Stimulated activated CD4-positive, alpha-beta T cell treated with anti-CD3 and anti-CD28 coated beads, Interleukin-4, amount 100 ng/mL, for 4 hours (primary cell): ENCODE measurements at regions not wholly inside any gene's neighbourhood (a gene's known extent, or its start where the extent isn't known, plus 50 kb on each side); places are given as distances from the start of the nearest gene placed in this dataset.
A peak's percentile ranks its signal among the peaks of the same experiment; 100 is the strongest.
"Not testable (repeated sequence)": the region's sequence is repeated elsewhere in the genome, so short reads cannot be mapped to it uniquely, and the experiment has no call there.

Experiments used
- DNase-seq, 2 experiments: peaks; one replicate each; pipeline ENCODE4 v3.0.0-alpha.2; 2020

DNA sequence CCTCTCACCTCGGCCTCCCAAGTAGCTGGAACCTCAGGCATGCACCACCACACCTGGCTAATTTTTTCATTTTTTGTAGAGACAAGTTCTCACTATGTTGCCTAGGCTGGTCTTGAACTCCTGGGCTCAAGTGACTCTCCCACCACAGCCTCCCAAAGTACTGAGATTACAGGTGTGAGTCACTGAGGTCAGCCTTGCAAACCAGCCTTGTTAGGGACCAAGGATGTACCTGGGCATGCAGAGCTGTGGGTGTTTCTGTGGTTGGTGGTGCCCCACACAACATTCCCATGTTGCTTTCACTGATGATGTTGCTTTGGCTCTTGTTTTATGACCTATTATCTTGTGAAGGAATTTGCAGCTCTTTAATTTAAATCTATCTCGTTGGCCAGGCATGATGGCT is 54.8 kb downstream of the OTUD1 start:
- DNase-seq = no peak

DNA sequence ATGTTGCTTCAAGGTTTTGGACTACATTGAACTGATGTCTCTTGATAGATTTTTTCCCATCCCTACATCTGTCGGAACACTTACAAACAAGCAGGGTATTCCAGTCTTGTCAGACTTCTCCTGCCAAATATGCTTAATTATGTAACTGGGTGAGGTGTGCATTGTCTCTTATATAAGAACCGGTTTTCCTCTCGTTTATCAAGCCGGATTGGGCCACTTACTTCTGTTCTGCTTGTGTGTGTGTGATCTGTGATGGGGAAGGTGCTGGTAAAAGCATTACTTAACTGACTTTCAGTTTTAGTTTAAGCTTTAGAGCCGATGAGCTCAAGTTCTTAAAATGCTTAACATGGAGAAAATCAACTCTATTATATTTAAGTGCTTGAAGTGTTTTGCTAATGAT is 57.9 kb downstream of the OTUD1 start:
- no peak for DNase-seq

DNA sequence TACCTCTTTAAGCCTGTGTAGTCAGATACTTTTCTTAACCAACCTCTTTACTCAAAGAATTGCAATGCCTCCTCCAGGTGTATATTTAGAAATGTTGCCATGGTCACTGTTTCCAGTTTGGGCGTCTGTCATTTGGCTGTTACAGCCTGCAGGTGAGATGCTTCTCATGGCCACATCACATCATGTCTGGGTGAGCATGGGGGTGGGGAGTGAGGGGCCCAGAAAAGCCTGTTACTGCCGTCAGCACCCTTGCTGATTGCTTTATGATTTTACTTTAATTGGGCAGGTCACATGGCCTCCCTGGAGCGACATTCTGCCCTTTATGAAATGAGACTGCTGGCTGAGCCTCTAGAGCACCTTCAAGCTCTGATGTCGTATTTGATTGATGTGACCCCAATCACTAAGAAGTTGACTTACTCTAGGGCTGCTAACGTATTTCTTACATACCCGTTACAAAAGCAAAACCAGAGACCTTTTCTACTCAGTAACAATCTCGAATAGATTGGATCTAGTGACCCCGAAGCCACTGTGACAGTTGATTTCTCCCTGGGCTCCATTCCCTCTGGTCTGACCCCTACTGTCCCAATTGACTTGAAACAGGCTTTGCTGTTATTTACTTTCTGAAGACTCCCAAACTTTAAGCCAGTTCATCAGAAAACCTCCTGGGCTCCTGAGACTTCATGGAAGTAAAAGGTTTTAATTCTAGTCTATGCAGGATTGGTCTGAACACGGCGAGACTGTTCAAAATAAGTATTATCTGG is 60.7 kb downstream of the OTUD1 start:
- no peak for DNase-seq

DNA sequence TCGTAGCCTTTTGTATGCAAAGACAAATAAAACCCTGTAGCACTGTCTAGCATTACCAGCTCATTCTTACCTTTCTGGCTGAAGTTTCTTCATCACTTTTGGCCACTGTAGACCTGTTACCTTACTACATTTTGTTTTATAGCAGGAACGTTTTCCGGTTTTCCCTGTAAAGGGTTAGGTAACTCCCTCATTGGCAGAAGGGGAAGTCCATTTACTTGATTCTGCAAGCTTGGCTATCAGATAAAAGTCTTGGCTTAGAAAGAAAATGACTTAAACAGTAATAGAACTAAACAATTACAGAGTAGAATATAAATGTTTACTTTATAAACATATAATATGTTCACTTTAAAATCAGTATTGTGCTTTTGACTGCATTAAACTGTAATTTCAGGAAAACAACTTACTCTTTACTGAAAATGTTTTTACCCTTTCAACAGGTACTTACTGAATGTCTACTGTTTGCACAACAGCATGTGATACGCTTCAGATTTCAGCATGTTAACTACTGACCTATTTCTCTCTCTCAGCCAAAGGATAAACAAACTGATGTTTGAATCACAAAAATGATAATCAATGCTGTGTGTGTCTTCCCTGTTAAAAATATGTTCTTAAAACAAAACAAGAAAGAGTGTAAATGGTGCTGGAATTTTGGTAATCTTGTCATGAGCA is 67.1 kb downstream of the OTUD1 start:
- no peak for DNase-seq

DNA sequence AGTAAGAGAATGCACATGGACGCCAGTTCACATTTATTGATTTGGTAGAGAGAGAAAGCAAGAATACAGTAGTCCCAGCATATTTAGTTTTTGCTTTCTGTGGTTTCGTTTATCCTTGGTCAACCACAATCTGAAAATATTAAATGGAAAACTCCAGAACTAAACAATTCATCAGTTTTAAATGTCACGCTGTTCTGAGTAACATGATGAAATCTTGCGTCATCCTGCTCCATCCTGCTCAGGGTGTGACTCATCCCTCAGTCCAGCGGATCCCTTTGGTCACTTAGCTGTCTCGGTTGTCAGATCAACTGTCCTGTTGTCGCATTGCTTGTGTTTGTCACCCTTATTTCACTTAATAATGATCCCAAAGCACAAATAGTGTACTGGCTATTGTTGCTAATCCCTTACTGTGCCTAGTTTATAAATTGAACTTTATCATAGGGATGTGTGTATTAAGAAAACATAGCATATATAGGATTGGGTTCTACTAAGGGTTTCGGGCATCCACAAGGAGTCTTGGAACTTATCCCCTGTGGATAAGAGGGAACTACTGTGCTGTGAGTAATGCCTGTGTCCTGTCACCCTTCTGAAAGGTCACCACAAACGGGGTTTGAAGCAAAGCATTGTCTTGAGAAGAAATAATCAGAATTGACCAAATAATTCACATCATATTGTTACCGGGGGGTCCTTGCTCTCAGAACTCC is 73.6 kb downstream of the OTUD1 start:
- DNase-seq = no peak

DNA sequence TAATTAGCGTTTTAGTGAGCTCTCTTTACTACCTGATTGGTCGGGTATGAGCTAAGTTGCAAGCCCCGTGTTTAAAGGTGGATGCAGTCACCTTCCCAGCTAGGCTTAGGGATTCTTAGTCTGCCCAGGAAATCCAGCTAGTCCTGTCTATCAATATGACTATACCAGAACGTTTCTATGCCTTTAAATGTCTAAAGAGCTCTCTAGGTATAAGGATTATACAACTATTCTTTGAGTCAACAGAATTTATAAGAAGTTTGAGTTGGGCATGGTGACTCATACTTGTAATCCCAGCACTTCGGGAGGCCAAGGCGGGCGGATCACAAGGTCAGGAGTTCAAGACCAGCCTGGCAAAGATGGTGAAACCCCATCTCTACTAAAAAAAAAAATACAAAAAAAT is 74.7 kb downstream of the OTUD1 start:
- DNase-seq = not testable (repeated sequence)

DNA sequence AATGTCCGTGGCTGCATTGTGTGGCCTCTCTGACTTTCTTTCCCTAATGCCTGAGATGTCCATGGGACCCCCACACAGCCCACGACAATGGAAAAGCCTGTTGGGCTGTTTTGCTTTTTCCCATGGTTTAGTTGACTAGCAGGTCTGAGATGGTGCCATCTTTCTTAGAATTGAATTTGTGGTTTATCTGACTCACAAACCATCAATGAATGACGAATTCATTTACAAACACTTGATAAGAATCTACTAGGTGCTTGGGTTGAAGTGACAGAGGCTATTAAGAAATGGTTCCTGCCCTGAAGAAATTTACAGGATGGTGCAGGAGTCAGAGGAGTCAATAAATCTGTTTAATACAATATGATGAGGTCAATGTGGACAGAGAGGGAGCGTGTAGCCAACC is 75.4 kb downstream of the OTUD1 start:
- no peak for DNase-seq

DNA sequence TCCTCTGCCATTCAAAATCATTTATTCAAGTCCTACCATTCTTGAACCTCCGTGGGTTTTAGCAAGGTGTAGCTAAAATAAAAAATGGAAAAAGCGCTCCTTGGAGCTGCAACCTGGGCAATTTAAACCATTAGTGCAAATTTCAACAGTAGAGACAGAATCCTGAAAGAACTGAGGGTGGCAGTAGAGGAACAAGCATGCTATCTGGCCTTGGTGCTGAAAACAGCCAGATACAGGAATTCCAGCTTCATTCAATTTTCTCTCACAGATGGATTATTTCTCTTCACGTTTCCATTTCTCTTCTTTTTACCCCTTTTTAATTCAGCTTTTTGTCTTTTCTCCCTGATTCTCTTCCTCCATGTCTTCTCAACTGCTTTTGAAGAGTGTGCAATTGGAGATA is 77.7 kb downstream of the OTUD1 start:
- no peak for DNase-seq

DNA sequence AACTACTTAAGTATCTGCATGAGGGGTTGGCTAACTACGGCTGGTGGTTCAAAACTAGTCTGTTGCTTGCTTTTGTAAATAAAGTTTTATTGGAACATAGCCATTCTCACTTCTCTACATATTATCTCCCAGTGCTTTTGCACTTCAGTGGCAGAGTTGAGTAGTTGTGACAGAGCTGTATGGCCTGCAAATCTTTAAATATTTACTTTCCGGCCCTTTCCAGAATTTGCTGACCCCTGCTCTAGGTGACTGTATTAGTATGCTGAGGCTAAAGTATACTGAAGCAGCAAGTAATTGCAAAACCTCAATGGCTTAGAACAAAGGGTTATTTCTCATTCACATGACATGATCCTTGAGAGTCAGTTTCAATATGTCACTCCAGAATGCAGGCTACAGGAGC is 78.3 kb downstream of the OTUD1 start:
- DNase-seq = no peak

DNA sequence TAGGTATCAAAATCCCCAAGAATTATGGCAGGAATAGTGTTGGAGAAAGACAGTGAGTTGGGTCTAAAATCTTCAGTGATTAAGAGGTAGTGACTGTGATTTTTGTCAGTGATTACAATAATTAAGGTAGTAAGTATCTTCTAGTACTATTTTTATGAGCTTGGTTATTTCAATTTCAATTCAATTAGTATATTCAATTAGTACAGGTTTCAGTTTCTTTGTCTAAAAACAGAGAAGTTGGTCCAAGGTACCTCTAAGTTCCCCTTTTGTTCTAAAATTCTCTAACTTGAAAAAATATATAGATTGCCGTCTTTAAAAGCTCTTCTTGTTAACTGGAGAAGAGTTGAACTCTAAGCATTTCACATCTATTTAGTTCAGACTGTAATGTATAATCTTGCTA is 82.9 kb downstream of the OTUD1 start:
- no peak for DNase-seq

DNA sequence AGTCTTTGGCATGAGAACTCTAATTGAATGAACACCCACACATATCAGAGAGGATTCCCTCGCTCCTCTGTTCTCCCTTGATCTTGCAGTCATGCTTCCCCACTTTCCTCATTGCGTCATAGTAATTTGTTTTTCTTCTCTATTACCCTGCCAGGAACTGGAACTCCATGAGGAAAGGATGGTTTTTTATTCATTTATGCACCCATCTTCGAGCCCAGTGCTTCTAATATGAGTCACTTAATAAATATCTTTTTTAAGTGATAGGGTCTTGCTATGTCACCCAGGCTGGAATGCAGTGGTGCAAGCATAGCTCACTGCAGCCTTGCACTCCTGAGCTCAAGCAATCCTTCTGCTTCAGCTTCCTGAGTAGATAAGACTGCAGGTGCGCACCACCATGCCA is 83.5 kb downstream of the OTUD1 start:
- no peak for DNase-seq

DNA sequence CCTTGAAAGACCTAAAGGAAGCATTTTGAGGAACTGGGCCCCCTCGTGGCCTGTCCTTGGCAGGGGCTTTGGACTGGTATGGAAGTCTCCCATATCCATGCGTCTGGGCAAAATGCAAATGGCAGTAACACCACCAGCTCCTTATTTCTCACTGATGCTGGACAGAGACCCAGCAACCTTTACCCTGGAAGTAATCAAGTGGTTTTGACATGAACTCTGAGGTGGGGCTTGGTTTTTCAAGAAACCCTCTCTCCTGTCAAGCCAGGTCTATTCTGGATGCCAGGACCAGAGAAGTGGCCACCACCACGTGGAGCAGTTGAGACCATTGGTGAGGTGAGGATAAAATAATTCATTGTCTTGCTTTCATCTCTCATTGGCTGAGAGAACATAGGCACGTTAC is 84.4 kb downstream of the OTUD1 start:
- no peak for DNase-seq

DNA sequence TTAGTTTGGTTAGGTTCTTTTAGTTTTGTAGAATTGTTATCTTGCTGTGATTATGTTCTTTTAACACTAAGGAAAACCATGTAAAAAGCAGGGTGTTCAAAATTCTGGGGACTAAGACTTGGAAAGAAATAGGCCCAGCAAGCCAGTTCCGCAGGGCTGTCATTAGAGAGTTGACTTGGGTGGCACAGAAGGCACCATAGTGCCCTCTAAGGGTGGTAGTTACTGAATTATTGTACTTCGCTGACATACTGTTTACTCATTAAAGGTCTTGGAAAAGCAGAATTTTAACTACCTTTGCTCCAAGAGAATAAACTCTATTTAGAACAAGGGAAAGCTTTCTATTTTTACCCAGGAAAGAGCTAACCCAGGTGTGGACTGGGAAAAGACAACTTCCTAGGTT is 86.5 kb downstream of the OTUD1 start:
- DNase-seq = peak in 1 of 2 experiments; percentile 9

DNA sequence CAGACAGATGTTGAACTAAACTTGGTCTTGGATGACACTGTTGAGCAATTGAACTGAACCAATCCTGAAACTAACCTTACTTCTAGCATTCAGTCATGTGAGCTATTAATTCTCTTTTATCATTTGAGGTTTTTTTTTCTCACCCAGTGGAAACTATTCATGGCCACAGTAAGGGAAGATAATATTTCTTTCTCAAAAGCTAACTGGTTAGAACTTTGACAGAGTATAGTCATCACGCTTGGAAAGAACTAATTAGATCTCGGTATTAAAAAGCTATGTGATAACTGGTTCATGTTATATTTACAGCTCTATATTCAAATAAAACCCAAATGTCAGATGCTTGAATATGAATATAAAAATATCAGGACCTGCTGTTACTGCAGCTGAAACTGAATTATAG is 89.5 kb downstream of the OTUD1 start:
- no peak for DNase-seq

DNA sequence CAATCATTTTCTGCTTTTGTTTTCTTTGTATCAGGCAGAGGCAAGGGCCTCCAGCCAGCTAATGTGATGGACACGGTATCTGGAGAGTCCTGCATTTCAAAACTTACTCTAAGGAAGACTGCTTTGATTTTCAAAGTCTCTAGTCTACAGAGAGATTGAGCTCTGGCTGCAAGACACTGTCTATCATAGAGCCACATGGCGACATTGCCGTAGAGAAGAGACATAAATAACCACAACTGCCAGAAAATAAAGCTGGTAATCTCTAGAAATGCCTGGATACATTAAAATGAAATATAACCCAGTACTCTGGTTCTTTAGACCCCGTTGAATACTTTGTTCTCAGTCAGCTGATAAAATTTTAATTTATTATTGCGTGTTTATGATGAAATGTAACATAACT is 90.8 kb downstream of the OTUD1 start:
- DNase-seq = no peak

DNA sequence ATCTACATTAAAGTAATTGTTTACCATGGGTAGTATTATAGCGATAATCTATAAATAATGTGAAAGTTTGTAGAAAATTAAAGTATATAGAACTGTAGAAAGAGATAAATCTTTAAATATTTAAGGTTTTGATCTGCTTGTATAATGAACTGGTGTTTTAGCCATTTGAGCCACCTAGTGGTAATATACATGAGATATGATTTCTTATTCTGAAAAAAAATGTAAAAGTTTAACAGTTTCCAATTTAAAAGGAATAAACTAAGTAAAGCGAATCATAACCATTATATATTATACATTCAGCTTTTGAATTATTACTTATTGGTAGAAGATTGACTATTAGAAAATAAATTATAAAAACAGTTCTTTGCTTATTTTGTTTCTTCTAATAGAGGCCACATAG is 91.2 kb downstream of the OTUD1 start:
- DNase-seq = no peak

DNA sequence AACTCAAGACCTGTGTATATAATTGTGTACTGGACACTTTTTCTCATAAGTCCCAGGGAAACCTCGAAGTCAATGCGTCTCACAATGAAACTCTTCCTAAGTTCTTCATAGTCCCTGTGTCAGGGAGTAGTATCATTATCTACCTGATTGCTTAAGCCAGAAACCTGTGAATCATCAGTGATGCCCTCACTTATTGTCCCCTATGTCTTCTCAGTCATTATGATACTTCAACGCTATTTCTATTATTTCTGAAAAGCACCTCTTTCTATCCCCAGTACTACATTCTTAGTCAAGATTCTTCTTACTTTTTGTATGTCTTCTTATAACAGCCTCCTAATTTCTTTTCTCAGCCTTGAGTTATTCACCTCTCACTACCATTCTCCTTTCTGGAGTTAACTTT is 94.3 kb downstream of the OTUD1 start:
- no peak for DNase-seq

DNA sequence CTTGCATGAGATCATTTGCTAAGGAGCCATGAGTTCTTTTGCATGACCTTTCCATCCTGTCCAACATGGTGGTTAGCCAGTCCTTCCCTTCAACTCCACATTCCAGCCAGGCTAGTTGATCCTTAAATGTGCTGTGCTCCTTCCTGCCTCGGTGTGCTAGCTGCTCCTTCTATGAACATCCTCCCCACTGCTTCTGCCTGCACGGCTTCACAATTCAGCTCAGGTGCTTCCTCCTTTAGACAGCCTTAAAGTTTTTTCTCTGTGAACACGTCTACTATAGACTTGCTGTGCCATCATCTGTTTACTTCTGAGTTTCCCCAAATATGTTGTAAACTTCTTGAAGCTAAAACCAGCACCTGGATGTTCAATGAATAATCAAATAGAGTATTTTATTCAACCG is 95.5 kb downstream of the OTUD1 start:
- no peak for DNase-seq

DNA sequence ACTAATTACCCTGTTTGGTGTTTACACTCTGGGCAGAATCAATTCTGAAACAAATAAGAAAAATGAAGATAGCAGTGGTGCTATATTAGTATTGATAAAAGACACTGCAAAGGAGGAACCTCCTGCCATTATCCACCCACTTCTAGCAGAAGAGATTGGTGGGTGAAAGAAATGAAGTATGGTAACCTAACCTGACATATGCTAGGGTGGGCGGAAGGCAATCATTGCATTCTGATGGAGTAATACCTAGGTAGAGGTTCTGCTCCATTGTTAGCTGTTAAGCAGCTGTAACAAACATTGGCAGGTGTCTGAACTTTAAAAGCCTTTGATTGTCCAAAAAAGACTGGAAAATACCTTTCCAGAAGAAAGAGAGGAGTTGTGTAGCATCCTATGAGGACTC is 95.9 kb downstream of the OTUD1 start:
- no peak for DNase-seq

DNA sequence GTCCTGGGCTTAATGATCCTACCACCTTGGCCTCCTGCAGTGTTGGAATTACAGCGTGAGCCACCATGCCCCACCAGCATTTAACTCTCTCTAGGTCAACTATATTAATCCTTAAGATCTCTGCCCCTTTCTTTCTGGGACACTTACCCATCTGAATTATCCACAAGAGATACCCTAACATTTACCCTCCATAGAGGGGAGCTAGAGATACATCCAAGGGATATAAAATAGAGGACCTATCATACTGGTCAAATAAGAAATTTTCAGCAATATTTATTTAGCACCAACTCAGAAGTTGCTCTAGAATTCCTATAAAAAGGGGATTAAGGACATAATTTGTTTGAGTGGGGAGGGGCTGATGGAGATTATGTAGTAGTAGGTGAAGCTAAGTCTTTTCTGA is 96.5 kb downstream of the OTUD1 start:
- DNase-seq = no peak

DNA sequence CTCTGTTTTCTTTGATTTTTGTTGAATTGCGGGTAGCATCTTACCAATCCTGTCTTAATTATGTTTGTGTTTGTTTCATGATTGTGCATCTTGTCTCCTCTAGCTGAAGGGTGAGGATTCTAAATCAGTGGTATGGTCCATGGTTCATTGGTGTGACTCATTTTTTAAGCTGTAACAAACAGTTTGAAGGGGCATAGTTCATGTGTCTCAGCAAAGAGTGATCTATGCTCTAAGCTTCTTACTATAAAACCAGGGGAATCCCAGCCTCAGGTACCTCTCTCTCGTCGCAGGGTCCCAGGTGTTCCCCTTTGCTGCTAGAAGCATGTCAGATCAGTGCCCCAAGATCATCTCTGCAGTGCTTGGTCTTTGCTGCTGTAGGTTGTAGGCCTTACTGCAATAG is 100.1 kb downstream of the OTUD1 start:
- DNase-seq = no peak

DNA sequence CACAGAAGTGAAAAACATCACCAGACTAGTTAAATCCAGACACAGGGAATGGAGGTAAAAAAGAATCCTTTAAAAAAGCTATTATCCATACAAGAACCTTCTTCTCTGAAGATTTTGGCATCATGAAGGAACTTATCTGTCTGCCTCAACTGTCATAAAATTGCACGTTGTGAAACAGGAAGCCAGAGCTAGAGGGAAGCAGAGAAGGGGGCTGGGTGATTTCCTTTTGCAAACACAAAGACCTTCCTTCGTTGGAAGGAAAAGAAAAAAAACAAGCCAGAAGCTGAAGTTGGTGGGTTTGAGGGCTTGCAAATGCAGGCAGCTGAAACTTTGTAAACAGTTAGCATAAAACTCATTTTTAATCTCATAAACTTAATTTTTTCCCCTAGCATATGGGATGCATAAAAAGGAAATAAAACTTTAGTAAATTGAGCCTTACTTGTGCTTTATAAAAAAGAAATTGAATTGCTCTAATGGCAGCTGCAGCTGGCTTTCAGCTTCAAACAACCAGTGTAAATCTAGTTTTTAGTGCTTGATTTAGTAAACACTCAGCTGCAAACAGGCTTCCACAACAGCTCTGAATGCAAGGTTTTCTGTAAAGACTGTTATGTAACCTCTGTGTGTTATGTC is 101.6 kb downstream of the OTUD1 start:
- DNase-seq = no peak

DNA sequence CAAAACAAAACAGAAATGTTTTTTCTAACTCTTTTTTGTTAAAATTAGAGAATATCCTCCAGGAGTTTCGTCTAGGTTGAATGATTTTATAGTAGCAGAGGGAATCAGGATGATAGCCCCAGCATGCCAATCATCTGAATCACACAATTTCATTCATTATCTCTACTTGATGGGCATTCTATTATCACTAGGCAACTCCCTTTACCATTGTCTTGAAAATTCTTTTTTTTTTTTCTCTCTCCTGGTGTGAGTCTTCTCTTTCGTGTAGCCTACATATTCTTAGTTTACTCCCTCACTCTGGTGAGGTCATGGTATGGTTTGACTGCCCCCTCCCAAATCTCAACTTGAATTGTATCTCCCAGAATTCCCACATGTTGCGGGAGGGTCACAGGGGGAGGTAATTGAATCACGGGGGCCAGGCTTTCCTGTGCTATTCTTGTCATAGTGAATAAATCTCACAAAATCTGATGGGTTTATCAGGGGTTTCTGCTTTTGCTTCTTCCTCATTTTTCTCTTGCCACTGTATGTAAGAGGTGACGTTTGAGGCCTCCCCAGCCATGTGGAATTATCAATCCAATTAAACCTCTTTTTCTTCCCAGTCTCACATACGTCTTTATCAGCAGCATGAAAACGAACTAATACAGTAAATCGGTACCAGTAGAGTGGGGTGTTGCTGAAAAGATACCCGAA is 105.0 kb downstream of the OTUD1 start:
- DNase-seq = no peak
